GM19035 (cell line): ENCODE measurements at regions not wholly inside any gene's neighbourhood (a gene's known extent, or its start where the extent isn't known, plus 50 kb on each side); places are given as distances from the start of the nearest gene placed in this dataset.
A peak's percentile ranks its signal among the peaks of the same experiment; 100 is the strongest.
"Not testable (repeated sequence)": the region's sequence is repeated elsewhere in the genome, so short reads cannot be mapped to it uniquely, and the experiment has no call there.

Experiments
- ATAC-seq: cut with Tn5 transposase; IDR thresholded peaks from one replicate; pipeline ENCODE4 v1.9.1; 2021; ENCODE audit not compliant: unreplicated experiment

GRCh38 chr2:142827170-142827569 is 50.3 kb upstream of the KYNU start:
- no peak for ATAC-seq

GRCh38 chr2:142825861-142826260 is 51.6 kb upstream of the KYNU start:
- no peak for ATAC-seq

GRCh38 chr2:142824756-142825155 is 52.7 kb upstream of the KYNU start:
- ATAC-seq, result no peak

GRCh38 chr2:142822190-142822589 is 55.3 kb upstream of the KYNU start:
- ATAC-seq, result no peak

- no peak for ATAC-seq
Observed at GRCh38 chr2:142819411-142819810, 58.1 kb upstream of the KYNU start.

- no peak for ATAC-seq
Observed at GRCh38 chr2:142815375-142815774, 62.1 kb upstream of the KYNU start.

GRCh38 chr2:142813830-142814829 is 63.3 kb upstream of the KYNU start:
- ATAC-seq, result no peak

- not testable (repeated sequence) for ATAC-seq
Observed at GRCh38 chr2:142811644-142812043, 65.8 kb upstream of the KYNU start.

GRCh38 chr2:142805244-142805643 is 72.2 kb upstream of the KYNU start:
- ATAC-seq, result no peak

GRCh38 chr2:142803158-142803557 is 74.3 kb upstream of the KYNU start:
- ATAC-seq, result no peak

- ATAC-seq, result no peak
Observed at GRCh38 chr2:142796588-142796987, 80.9 kb upstream of the KYNU start.

GRCh38 chr2:142796161-142796560 is 81.3 kb upstream of the KYNU start:
- ATAC-seq, result no peak

GRCh38 chr2:142794850-142795249 is 82.6 kb upstream of the KYNU start:
- no peak for ATAC-seq

GRCh38 chr2:142792328-142792727 is 85.1 kb upstream of the KYNU start:
- ATAC-seq, result not testable (repeated sequence)

GRCh38 chr2:142791335-142791734 is 86.1 kb upstream of the KYNU start:
- peak; percentile 62 for ATAC-seq

- no peak for ATAC-seq
Observed at GRCh38 chr2:142786918-142787702, 90.4 kb upstream of the KYNU start.

GRCh38 chr2:142782942-142783443 is 94.5 kb upstream of the KYNU start:
- no peak for ATAC-seq

- no peak for ATAC-seq
Observed at GRCh38 chr2:142781146-142781545, 96.3 kb upstream of the KYNU start.

- no peak for ATAC-seq
Observed at GRCh38 chr2:142778289-142778688, 99.2 kb upstream of the KYNU start.

- ATAC-seq, result no peak
Observed at GRCh38 chr2:142777742-142778141, 99.7 kb upstream of the KYNU start.

- no peak for ATAC-seq
Observed at GRCh38 chr2:142769761-142770160, 107.7 kb upstream of the KYNU start.

- ATAC-seq, result no peak
Observed at GRCh38 chr2:142767847-142768246, 109.6 kb upstream of the KYNU start.
